HepG2 (cell line): ENCODE measurements at regions not wholly inside any gene's neighbourhood (a gene's known extent, or its start where the extent isn't known, plus 50 kb on each side); places are given as distances from the start of the nearest gene placed in this dataset.

ENCODE experiments used
- ATAC-seq: fragments of 200-7000 bp; cut with Tn5 transposase; 3 replicates; pipeline ENCODE4 v1.9.1; 2020; ENCODE audit warnings: mild to moderate bottlenecking, moderate library complexity
- BruUV-seq: library from RNA; stranded (reverse); fragments of 400-500 nt; replicated peaks from 2 replicates; lab custom pipeline; 2021; lab: Mats Ljungman, UMichigan
- CTCF ChIA-PET: fragments of 300-600 bp; formaldehyde crosslinking; extraction: SDS; loops from one replicate; lab custom pipeline; 2021; ENCODE audit warnings: low total read pairs, inconsistent platforms, low intra/inter-chr PET ratio; lab: Yijun Ruan, JAX
- POLR2A ChIA-PET: fragments of 350-600 bp; sonication (Branson Sonifier 250); formaldehyde crosslinking; loops from one replicate; lab custom pipeline; 2020; ENCODE audit warnings: antibody characterized with exemption, inconsistent platforms; lab: Yijun Ruan, JAX
- DNase-seq: peaks from one replicate; pipeline ENCODE4 v3.0.0-alpha.2; 2015; ENCODE audit warnings: low spot score
- FAIRE-seq: peaks from 3 replicates; lab custom pipeline; 2011; peaks lifted over from hg19 to GRCh38; lab: Jason Lieb, UNC
- H2AFZ ChIP-seq: one replicate; pipeline ENCODE4 v1.6.1; 2011; ENCODE audit warnings: low read length, inconsistent platforms
- H3K27ac ChIP-seq: fragments of 300-600 bp; 3 replicates; pipeline ENCODE4 v1.8.0; 2011; ENCODE audit warnings: mixed run types, mild to moderate bottlenecking, mixed read lengths, low read length, inconsistent platforms; ENCODE audit not compliant: insufficient read depth; ENCODE audit errors: extremely low read length
- H3K27me3 ChIP-seq, 2 experiments: fragments of 200-600 bp in 1 of 2; 2 replicates in 1 of 2; 3 replicates in 1 of 2; pipeline versions ENCODE4 v1.6.0 to v1.8.0; 2011; ENCODE audit warnings: low read length in 2 of 2, mild to moderate bottlenecking in 2 of 2, moderate library complexity in 2 of 2, inconsistent platforms in 1 of 2; ENCODE audit not compliant: insufficient read depth in 2 of 2, control insufficient read depth in 1 of 2
- H3K36me3 ChIP-seq, 2 experiments: fragments of 200-600 bp in 1 of 2; replicated peaks in 1 of 2; 2 replicates in 1 of 2; 3 replicates in 1 of 2; pipeline versions ENCODE4 v1.5.1 to v1.8.0; 2011; ENCODE audit warnings: low read length in 2 of 2, inconsistent platforms in 1 of 2; ENCODE audit not compliant: insufficient read depth in 2 of 2, control insufficient read depth in 1 of 2
- H3K4me1 ChIP-seq: 2 replicates; pipeline ENCODE4 v1.5.1; 2012; ENCODE audit warnings: low read length, inconsistent platforms; ENCODE audit not compliant: insufficient read depth
- H3K4me2 ChIP-seq: 2 replicates; pipeline ENCODE4 v1.6.0; 2011; ENCODE audit warnings: low read depth, low read length, inconsistent platforms
- H3K4me3 ChIP-seq, 3 experiments: fragments of 200-600 bp in 1 of 3; sonication (generic), shearing (Covaris generic) in 1 of 3; replicated peaks in 1 of 3; 2 replicates each; pipeline ENCODE4 v1.5.1; 2011 to 2016; ENCODE audit warnings: low read length in 3 of 3, inconsistent platforms in 2 of 3, low read depth in 2 of 3, mild to moderate bottlenecking in 2 of 3, control low read depth in 1 of 3, mixed read lengths in 1 of 3; ENCODE audit not compliant: insufficient read depth in 1 of 3
- H3K79me2 ChIP-seq: one replicate; pipeline ENCODE4 v1.6.1; 2011; ENCODE audit warnings: low read length, inconsistent platforms; ENCODE audit not compliant: insufficient read depth
- H3K9ac ChIP-seq: 2 replicates; pipeline ENCODE4 v1.6.0; 2011; ENCODE audit warnings: mild to moderate bottlenecking, low read depth, low read length, inconsistent platforms; ENCODE audit not compliant: insufficient read depth
- H3K9me3 ChIP-seq: 2 replicates; pipeline ENCODE4 v1.5.1; 2012; ENCODE audit warnings: mild to moderate bottlenecking, low read length
- H4K20me1 ChIP-seq: 2 replicates; pipeline ENCODE4 v1.6.0; 2011; ENCODE audit warnings: inconsistent platforms, mild to moderate bottlenecking, low read length, moderate library complexity; ENCODE audit not compliant: insufficient read depth
- BHLHE40 ChIP-seq: IDR thresholded peaks from 2 replicates; pipeline ENCODE4 v1.6.1; 2011; ENCODE audit warnings: low read length, improper control_type of control experiment
- CBX2 ChIP-seq, 2 experiments: fragments of 200-600 bp in 1 of 2; sonication (generic); formaldehyde crosslinking in 1 of 2; IDR thresholded peaks; 2 replicates each; pipeline versions ENCODE4 v1.7.0 to v1.8.1; 2018 to 2022; ENCODE audit warnings: low read depth in 2 of 2, low read length in 1 of 2, mild to moderate bottlenecking in 1 of 2, missing genetic modification reagents in 1 of 2
- GABPA ChIP-seq, 2 experiments: IDR thresholded peaks; 2 replicates each; pipeline ENCODE4 v1.6.1; 2011 to 2016; ENCODE audit warnings: low read depth in 2 of 2, low read length in 1 of 2, missing biosample characterization in 1 of 2, missing genetic modification characterization in 1 of 2
- GABPB1 ChIP-seq: IDR thresholded peaks from 2 replicates; pipeline ENCODE4 v1.6.1; 2016; ENCODE audit warnings: mild to moderate bottlenecking, missing genetic modification reagents, moderate library complexity, missing compliant biosample characterization
- NFYB ChIP-seq: sonication (generic); formaldehyde crosslinking; IDR thresholded peaks from 2 replicates; pipeline ENCODE4 v1.4.0; 2020; ENCODE audit warnings: missing genetic modification reagents
- PHF5A ChIP-seq: IDR thresholded peaks from one replicate; pipeline ENCODE4 v1.6.1; 2018; ENCODE audit warnings: low read depth, missing genetic modification reagents; ENCODE audit not compliant: unreplicated experiment
- REL ChIP-seq: sonication (generic); formaldehyde crosslinking; conservative IDR thresholded peaks from 2 replicates; pipeline ENCODE4 v1.8.0; 2022; ENCODE audit warnings: mild to moderate bottlenecking, missing genetic modification reagents, moderate library complexity
- ZMAT5 ChIP-seq: sonication (generic); formaldehyde crosslinking; IDR thresholded peaks from 2 replicates; pipeline ENCODE4 v1.5.0; 2020; ENCODE audit warnings: mild to moderate bottlenecking, low read depth, missing genetic modification reagents, borderline replicate concordance
- ZNF713 ChIP-seq: sonication (generic); formaldehyde crosslinking; IDR thresholded peaks from 2 replicates; pipeline ENCODE4 v1.4.0; 2020; ENCODE audit warnings: mild to moderate bottlenecking, missing genetic modification reagents
- ZSCAN5A ChIP-seq: sonication (generic); formaldehyde crosslinking; IDR thresholded peaks from 2 replicates; pipeline ENCODE4 v1.8.0; 2022; ENCODE audit warnings: mild to moderate bottlenecking, missing genetic modification reagents, borderline replicate concordance
- ZZZ3 ChIP-seq: sonication (generic); formaldehyde crosslinking; IDR thresholded peaks from 2 replicates; pipeline ENCODE4 v1.4.0; 2020; ENCODE audit warnings: missing genetic modification reagents, mild to moderate bottlenecking, borderline replicate concordance
- WGBS: methylation state at CpG from one replicate; pipeline ENCODE4 v1.1.6; 2017; ENCODE audit warnings: low lambda C conversion rate; 5-methylcytosine and 5-hydroxymethylcytosine counted together
- in situ Hi-C: cut with HindIII; loops from 2 replicates; pipeline ENCODE4 v1.10.0; 2017; ENCODE audit warnings: low pct_unique_long_range_greater_than_20kb; ENCODE audit not compliant: extremely low pct_ligation_motif_present
- intact Hi-C: fragments of 100-400 bp; cut with micrococcal nuclease; formaldehyde crosslinking; loops from one replicate; pipeline ENCODE4 v1.10.0; 2022; ENCODE audit not compliant: unreplicated experiment
- TF ChIP-seq, protein P1 (sequence below): sonication (generic); formaldehyde crosslinking; IDR thresholded peaks from 2 replicates; pipeline ENCODE4 v1.4.0; 2020; ENCODE audit warnings: missing genetic modification reagents
- TF ChIP-seq, protein P2 (sequence below): sonication (generic); formaldehyde crosslinking; conservative IDR thresholded peaks from 2 replicates; pipeline ENCODE4 v1.4.0; 2020; ENCODE audit warnings: missing genetic modification reagents

DNA sequence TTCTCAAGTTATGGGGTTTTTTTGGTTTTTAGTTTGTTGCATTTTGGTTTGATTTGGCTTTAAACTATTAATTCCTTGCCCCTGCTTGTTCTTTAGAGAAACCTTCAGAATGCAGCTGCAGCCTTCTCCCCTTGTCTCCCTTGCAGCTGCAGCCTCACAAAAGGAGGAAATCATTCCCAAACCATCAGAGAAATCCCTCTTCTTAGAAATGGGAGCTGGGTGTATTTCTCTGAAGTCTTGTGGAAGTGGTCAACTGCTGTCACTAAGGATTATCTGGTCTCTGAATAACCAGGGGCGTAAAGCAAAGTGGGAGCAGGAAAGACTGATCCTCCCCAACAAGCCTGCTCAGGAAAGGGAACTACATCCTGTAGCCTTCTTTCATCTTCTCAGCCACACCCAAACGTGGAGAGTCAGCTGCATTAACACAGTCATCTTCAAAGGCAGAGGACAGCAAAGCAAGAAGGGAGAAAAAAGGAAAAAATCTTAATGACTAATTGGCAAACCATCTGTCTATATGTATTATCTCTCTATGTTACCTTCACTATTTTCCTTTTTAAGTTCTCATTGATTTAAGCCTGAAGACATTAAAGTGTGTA lies 1834.1 kb upstream of the PIK3C3 start (continued):
- TF ChIP-seq ZZZ3 (CRISPR knock-in tag) (no peak), REL (no peak), PHF5A (CRISPR knock-in tag) (no peak)

DNA sequence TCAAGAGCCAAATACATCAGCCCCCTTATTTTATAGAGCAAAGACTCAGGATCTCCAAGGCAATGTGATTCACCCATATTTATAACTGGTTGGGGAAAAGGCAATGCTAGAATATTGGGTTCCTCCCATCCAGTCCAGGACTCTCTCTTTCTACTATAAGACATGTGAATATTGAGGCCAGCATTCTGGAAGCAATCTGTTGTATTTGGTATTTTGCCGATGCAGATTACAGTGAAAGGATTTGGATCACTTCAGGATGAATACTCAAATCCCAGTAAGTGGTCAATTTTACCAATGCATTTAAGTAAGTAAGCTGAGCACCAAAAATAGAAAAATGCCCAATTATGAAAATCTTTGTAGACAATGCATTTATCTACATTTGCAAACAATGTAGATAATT lies 1834.7 kb upstream of the PIK3C3 start:
- Histone ChIP-seq H4K20me1 (no peaks in the 10 kb centered on the region), H3K4me3 (no peak overlapping the region), H3K79me2 (no peaks in the 10 kb centered on the region), H3K27ac (no peak overlapping the region), H2AFZ (no peak overlapping the region), H3K36me3 (no peaks in the 10 kb centered on the region), H3K27me3 (no peaks in the 10 kb centered on the region), H3K4me1 (no peaks in the 10 kb centered on the region), H3K9me3 (no peaks in the 10 kb centered on the region), H3K9ac (no peak overlapping the region), H3K4me2 (no peak overlapping the region)
- FAIRE-seq (no peak), ATAC-seq (no peak), DNase-seq (no peak)
- POLR2A ChIA-PET: no interaction called here
- TF ChIP-seq, protein P1, sequence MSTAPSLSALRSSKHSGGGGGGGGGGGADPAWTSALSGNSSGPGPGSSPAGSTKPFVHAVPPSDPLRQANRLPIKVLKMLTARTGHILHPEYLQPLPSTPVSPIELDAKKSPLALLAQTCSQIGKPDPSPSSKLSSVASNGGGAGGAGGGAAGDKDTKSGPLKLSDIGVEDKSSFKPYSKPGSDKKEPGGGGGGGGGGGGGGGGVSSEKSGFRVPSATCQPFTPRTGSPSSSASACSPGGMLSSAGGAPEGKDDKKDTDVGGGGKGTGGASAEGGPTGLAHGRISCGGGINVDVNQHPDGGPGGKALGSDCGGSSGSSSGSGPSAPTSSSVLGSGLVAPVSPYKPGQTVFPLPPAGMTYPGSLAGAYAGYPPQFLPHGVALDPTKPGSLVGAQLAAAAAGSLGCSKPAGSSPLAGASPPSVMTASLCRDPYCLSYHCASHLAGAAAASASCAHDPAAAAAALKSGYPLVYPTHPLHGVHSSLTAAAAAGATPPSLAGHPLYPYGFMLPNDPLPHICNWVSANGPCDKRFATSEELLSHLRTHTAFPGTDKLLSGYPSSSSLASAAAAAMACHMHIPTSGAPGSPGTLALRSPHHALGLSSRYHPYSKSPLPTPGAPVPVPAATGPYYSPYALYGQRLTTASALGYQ: no peak
- no peak for TF ChIP-seq NFYB (CRISPR knock-in tag)
- TF ChIP-seq, protein P2, sequence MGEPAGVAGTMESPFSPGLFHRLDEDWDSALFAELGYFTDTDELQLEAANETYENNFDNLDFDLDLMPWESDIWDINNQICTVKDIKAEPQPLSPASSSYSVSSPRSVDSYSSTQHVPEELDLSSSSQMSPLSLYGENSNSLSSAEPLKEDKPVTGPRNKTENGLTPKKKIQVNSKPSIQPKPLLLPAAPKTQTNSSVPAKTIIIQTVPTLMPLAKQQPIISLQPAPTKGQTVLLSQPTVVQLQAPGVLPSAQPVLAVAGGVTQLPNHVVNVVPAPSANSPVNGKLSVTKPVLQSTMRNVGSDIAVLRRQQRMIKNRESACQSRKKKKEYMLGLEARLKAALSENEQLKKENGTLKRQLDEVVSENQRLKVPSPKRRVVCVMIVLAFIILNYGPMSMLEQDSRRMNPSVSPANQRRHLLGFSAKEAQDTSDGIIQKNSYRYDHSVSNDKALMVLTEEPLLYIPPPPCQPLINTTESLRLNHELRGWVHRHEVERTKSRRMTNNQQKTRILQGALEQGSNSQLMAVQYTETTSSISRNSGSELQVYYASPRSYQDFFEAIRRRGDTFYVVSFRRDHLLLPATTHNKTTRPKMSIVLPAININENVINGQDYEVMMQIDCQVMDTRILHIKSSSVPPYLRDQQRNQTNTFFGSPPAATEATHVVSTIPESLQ (CRISPR knock-in tag): no peak
- TF ChIP-seq GABPB1 (CRISPR knock-in tag): no peak
- no peak for TF ChIP-seq ZSCAN5A (CRISPR knock-in tag)
- TF ChIP-seq ZNF713 (CRISPR knock-in tag): no peak
- TF ChIP-seq BHLHE40: no peak
- TF ChIP-seq ZMAT5 (CRISPR knock-in tag): no peak
- no peak for TF ChIP-seq GABPA (IDR thresholded peaks at IDR 0.05; ENCODE audit: low read depth, low read length)
- no peak for TF ChIP-seq GABPA (CRISPR knock-in tag; IDR thresholded peaks at IDR 0.05; ENCODE audit: low read depth)
- TF ChIP-seq CBX2 (IDR thresholded peaks at IDR 0.05; ENCODE audit: low read depth, low read length): no peak
- TF ChIP-seq CBX2 (CRISPR knock-in tag; IDR thresholded peaks at IDR 0.05; ENCODE audit: low read depth): no peak
- in situ Hi-C loops: no loop called here
- intact Hi-C loops: no loop called here
- 40% methylated on average over 1 of the region's 1 CpG for WGBS
- CTCF ChIA-PET: no interaction called here
- no TSS peak for BruUV-seq
